DMS 273 treated with DMSO at 0.1 percent for 48 hours (cell line): ENCODE measurements at regions not wholly inside any gene's neighbourhood (a gene's known extent, or its start where the extent isn't known, plus 50 kb on each side); places are given as distances from the start of the nearest gene placed in this dataset.

ENCODE experiments used
- DNase-seq: peaks from one replicate; lab custom pipeline; 2025; lab: John Stamatoyannopoulos, UW

- DNase-seq: no peak
Observed at GRCh38 chr5:38029397-38030065, 189.7 kb upstream of the GDNF start.

- DNase-seq: no peak
Observed at GRCh38 chr5:38023799-38024198, 184.0 kb upstream of the GDNF start.

GRCh38 chr5:38023371-38023770, 183.5 kb upstream of the GDNF start:
- no peak for DNase-seq

GRCh38 chr5:38022631-38023030, 182.8 kb upstream of the GDNF start:
- DNase-seq: no peak

GRCh38 chr5:38018016-38018415, 178.2 kb upstream of the GDNF start:
- no peak for DNase-seq

- no peak for DNase-seq
Observed at GRCh38 chr5:38013107-38013506, 173.3 kb upstream of the GDNF start.

- peak; percentile 11 for DNase-seq
Observed at GRCh38 chr5:38011668-38012188, 171.9 kb upstream of the GDNF start.

- no peak for DNase-seq
Observed at GRCh38 chr5:38009749-38010358, 170.0 kb upstream of the GDNF start.

GRCh38 chr5:38008198-38008597, 168.4 kb upstream of the GDNF start:
- peak; percentile 46 for DNase-seq

GRCh38 chr5:37999593-37999992, 159.8 kb upstream of the GDNF start:
- no peak for DNase-seq

GRCh38 chr5:37996918-37997317, 157.1 kb upstream of the GDNF start:
- DNase-seq: no peak

GRCh38 chr5:37994729-37995128, 154.9 kb upstream of the GDNF start:
- peak; percentile 1 for DNase-seq

GRCh38 chr5:37991301-37992299, 151.8 kb upstream of the GDNF start:
- DNase-seq: no peak

- DNase-seq: no peak
Observed at GRCh38 chr5:37989884-37990283, 150.0 kb upstream of the GDNF start.

GRCh38 chr5:37988454-37989046, 148.7 kb upstream of the GDNF start:
- DNase-seq: no peak

- no peak for DNase-seq
Observed at GRCh38 chr5:37984300-37984699, 144.5 kb upstream of the GDNF start.

- DNase-seq: no peak
Observed at GRCh38 chr5:37983463-37983862, 143.6 kb upstream of the GDNF start.

GRCh38 chr5:37979559-37979958, 139.7 kb upstream of the GDNF start:
- no peak for DNase-seq

GRCh38 chr5:37975531-37975930, 135.7 kb upstream of the GDNF start:
- DNase-seq: no peak

GRCh38 chr5:37971483-37972024, 131.7 kb upstream of the GDNF start:
- DNase-seq: no peak

- DNase-seq: no peak
Observed at GRCh38 chr5:37966871-37967270, 127.0 kb upstream of the GDNF start.

- no peak for DNase-seq
Observed at GRCh38 chr5:37966291-37966690, 126.5 kb upstream of the GDNF start.
